ENCODE measurements at regions not wholly inside any gene's neighbourhood (a gene's known extent, or its start where the extent isn't known, plus 50 kb on each side); places are given as distances from the start of the nearest gene placed in this dataset.
"Not testable (repeated sequence)": the region's sequence is repeated elsewhere in the genome, so short reads cannot be mapped to it uniquely, and the experiment has no call there.

DNA sequence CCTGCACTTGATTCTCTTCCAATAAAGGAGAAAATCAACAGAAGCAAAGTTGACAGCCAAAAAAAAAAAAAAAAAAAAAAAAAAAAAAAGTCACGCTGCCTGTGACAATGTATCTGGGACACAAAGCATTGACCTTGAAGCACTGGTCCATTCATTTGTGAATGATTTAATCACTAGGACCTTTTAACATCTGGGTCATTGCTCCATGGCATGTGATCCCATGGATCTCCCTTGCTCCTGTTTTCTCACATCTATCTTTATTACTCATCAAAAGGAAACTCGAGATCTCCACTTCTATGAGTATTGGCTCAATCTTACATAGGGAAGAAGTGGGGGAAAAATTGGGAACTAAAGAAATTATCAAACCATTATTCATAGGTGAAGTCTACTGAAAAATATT lies 89.6 kb upstream of the SMIM30 start:
- no peak for DNase-seq

DNA sequence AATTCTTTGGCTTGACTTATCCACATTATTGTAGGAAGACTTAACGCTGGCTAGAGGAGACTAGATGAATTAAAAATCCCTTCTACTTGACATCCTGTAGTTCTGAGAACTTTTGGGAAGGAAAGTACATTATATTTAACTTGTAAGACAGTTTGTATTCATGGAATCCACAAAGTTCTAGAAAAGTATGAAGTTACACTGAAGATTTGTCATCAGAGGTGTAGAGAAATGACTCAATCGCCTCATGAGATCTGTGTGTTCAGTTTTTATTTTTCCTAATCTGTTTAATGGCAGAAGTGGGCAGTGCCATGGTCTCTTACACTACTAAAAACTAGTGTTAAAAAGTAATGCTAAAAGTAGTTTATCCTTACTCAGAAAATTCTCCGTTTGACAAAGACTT lies 89.1 kb upstream of the SMIM30 start:
- DNase-seq, result no peak

DNA sequence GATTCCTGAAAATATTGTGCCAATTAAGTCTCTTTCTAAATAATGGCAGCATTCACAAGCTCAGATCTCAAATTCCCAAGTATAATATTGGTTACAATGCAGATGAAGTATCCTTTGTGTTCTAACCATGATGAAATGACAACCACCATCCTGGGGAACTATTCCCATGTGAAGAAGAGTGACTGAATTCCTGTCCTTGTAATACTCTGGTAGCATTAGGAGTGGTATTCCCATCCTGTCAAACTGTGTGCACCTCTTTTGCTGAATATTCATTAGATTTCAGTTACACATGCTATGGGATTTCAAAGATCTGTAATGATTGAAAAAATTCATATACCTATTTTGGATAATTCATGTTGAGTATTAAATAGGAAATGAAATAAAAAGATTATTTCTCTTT lies 86.1 kb upstream of the SMIM30 start:
- no peak for DNase-seq

DNA sequence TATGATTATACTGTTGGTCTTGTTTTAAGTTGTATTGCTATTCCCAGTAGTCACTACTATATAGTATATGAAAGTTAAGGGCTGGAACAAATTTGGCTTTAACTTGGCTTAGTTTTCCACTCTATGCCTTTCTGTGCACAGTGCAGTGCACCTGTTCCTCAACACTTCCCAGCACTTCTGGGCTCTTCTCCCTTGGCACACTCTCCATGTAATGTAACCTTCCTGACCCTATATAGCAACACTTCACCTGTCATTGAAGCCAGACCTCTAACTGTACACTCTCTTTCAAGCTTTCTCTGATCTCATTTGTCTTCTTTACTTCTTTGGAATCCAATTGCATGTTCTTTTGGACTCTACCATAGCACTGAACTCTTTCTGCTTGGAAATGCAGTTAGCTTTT lies 83.9 kb upstream of the SMIM30 start:
- no peak for DNase-seq

DNA sequence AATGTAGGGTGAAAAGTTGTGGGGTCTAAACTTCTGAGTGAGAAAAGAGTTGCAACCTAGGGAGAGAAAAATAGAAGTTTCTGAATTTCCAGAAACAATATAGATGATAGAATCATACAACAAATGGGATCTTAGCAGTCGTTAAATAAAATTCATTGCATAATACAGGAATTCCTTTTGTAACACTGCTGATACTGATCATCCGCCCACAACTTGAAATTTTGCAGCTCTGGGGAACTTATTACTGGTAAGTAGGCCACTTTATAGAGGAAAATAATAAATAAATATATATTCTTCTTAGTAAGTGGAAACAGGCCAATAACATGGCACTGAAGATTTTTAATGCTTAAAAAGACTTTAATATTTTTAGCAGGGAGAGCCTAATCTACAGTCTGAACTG lies 81.9 kb upstream of the SMIM30 start:
- no peak for DNase-seq

DNA sequence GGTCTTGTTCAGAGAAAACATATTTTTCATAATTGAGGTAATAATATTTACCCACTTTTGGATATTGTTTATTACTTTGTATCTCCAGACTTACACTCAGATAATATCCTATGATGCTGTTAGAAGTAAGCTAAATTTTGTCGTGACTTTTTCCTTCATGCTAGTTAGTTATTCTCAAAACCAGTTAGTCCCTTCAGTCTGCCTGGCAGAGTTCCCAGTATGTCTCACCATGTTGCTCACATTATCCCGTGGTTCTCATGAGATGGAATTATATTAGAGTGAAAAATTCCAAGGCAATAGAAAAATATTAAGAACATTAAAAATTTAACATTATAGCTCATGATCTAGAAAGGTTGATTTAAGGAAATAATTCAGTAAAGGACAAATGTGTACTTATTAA lies 81.5 kb upstream of the SMIM30 start:
- DNase-seq, result no peak

DNA sequence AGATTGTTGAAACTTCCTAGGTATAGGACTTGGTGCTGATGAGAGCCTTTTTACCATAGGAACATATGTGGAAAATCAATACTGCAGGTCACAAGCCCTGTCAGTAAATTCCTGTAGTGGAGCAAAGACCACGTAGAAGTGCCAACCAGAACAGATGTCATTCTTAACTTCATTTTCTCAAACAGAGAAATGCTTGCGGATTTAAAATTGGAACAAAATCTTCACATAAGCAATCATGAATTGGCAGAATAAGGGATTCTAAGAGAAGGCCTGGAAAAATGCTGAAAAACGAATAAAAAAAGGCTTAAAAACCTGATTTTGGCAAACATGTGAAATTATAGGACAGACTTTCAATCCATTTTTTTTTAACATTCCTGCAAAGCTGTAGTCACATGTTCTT lies 80.8 kb upstream of the SMIM30 start:
- no peak for DNase-seq

DNA sequence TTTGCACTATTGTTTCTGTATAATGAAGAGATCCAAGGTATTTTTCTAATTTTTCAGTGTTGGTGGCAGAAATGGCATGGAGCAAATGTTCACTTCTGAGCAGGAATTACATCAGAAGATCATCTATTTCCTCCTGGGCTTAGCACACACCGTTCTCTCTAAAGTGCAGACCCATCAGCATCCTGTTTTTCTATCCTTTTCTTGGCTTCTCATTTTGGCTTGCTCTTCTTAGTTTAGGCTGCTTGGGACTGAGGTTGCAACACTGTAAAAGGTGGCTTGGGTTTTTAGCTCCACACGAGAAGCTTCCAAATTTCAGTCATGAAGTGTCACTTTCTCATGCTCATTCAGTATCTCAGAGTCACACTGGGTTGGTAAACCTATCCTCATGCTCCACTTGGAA lies 79.9 kb upstream of the SMIM30 start:
- no peak for DNase-seq

DNA sequence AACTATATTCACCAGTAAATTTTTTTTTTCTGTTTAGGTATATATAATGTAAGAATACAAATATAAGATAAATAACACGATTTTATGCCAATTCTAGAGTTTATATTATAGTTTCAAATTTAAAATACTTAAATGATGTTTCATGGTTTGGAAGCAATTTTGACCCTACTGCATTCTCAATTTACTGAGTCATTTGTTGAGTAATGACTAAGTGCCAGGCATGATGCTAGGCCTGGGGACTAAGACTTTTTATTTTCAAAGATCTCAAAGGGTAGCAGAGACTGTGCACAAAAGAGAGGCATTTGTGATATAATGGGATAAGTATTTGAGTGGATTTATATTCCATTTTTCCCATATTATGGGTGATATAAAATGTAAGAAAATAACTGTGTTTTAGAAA lies 78.9 kb upstream of the SMIM30 start:
- DNase-seq, result no peak

DNA sequence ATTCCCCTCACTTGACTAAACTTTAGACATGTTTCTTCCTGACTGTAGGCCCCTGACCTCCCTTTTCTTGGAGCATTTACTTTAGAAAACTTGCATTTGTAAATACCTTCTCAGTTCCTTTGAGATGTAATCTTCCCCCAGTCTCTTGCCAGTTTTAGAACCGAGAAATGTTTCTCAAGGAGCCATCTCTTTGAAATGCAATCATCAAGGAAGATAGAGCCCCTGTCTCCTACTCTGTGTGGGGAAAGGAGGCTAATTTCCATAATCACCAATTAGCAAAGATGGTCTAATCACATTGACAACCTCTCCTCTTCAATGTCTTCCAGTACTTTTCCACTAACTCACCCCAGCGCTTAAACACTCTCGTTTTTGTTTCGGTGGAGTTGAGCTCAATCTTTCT lies 70.0 kb upstream of the SMIM30 start:
- DNase-seq, result no peak

DNA sequence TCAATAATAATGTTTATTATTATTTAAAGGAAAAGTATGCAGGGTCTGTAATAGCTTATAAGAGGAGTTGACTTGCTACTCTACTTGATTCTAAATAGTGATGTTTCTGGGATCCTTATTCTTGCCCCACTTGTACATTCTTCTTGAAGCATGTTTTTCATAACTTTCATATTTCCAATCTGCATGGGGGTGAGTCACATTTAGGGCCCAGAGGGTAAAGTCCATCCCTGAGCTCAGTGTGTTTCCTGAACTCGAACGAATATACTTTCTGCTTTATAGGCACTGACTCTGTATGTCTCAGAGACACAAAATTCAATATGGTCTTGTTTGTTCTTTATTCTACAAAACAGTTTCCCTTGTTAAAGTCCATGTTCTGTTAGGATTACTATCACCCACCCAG lies 61.0 kb upstream of the SMIM30 start:
- DNase-seq, result no peak

DNA sequence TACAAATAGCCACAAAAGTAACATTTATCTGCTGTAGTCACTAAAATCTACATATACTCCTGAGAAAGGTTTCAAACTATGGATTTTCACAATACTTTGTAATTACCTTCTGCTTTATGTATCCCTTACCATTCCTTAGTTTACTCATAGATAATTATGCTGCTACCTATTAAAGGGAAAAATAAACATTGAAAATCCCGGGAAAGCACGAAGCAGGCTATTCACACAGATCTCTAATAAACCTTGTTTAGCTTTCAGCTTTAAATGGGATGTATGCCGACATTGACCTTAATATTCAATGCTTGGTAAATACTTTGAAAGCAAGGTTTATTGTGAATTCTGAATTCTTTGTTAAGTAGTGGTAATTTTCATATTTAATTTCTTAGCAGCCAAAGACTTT lies 58.5 kb upstream of the SMIM30 start:
- no peak for DNase-seq

DNA sequence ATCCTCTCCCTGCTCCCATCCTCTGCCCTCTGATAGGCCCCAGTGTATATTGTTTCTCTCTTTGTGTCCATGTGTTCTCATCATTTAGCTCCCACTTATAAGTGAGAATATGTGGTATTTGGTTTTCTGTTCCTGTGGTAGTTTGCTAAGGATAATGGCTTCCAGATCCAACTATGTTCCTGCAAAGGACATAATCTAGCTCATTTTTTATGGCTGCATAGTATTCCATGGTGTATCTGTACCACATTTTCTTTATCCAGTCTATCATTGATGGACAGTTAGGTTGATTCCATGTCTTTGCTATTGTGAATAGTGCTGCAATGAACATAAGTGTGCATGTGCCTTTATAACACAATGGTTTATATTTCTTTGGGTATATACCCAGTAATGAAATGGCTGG lies 57.8 kb upstream of the SMIM30 start:
- not testable (repeated sequence) for DNase-seq

DNA sequence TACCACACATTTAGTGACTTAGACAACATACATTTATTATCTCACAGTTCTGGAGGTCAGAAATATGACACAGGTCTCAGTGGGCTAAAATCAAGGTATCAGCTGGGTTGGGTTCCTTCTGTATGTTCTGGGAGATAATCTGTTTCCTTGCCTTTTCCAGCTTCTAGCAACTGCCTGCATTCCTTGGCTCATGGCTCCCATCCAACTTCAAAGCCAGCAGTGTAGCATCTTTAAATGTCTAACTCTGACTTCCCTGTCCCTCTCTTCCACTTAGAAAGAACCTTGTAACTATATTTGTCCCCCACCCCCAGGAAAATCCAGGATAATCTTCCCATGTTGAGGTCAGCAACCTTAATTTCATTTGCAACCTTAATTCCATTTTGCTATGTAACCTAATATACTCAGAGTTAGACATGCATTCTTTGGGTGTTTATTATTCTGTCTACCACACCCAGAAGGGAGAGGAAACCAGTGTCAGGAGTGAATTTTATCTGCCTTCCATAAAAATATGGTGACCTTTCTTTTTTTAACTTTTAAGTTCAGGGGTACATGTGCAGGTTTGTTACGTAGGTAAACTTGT lies 57.3 kb upstream of the SMIM30 start:
- no peak for DNase-seq

DNA sequence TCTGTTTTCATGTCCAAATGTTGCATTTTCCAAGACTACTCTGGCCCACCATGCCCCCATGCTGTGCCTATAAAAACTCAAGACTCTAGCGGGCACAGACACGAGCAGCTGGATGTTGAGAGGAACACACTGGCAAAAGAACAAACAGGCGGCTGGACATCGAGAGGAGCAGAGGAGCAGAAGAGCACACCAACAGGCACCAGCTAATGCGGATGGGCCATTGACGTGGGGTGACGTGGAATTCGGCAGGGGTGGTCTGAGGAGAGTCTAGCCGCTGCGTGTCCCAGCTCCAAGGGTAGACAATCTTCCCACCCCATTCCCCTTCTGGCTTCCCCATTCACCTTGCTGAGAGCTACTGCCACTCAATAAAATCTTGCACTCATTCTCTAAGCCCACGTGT lies 54.4 kb upstream of the SMIM30 start:
- no peak for DNase-seq

DNA sequence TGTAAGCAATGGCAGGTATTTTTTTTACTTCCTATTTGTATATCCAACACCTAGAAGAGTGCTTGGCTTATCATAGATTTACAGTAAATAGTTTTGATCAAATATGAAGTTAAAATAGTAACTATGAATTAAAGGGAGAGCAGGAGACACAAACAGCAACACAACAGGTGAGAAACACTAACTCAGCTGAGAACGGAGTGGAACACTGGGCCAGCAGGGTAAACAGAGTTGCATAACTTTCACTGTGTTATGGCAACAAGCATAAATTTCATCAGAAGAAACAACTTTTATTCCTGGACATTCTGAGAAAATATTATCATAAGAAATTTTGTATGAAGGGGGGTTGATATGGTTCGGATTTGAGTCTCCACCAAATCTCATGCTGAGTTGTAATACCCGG lies 52.2 kb upstream of the SMIM30 start:
- DNase-seq, result no peak
